Vagina (tissue), 2 donors: ENCODE measurements at regions not wholly inside any gene's neighbourhood (a gene's known extent, or its start where the extent isn't known, plus 50 kb on each side); places are given as distances from the start of the nearest gene placed in this dataset.

Experiments
- DNase-seq, 2 donors: peaks; one replicate each; pipeline ENCODE4 v3.0.0-alpha.2; 2017; ENCODE audit errors: extremely low spot score in 2 of 2
- H3K27ac ChIP-seq: fragments of 200-600 bp; sonication (generic); one replicate; pipeline ENCODE4 v1.5.1; 2019
- H3K27me3 ChIP-seq: fragments of 200-600 bp; sonication (generic); one replicate; pipeline ENCODE4 v1.5.1; 2019
- H3K36me3 ChIP-seq, 2 donors: fragments of 200-600 bp; sonication (generic); one replicate each; pipeline ENCODE4 v1.5.1; 2017 to 2019
- H3K4me1 ChIP-seq: fragments of 200-600 bp; sonication (generic); one replicate; pipeline ENCODE4 v1.5.1; 2019
- H3K4me3 ChIP-seq, 2 donors: fragments of 200-600 bp; sonication (generic); 1 replicate in 1 of 2; 2 replicates in 1 of 2; pipeline ENCODE4 v1.5.1; 2016 to 2019
- H3K9me3 ChIP-seq: fragments of 200-600 bp; sonication (generic); one replicate; pipeline ENCODE4 v1.5.1; 2019
- CTCF ChIP-seq, 3 experiments: fragments of 450-650 bp in 2 of 3; fragments of 200-600 bp in 1 of 3; sonication (generic) in 1 of 3; IDR thresholded peaks; one replicate each; pipeline ENCODE4 v1.5.1; 2017 to 2019; ENCODE audit warnings: antibody characterized with exemption in 3 of 3, mild to moderate bottlenecking in 2 of 3, moderate library complexity in 2 of 3
- POLR2A ChIP-seq, 2 donors: fragments of 450-650 bp; IDR thresholded peaks; one replicate each; pipeline ENCODE4 v1.6.1; 2017; ENCODE audit warnings: antibody characterized with exemption in 2 of 2, mild to moderate bottlenecking in 2 of 2, moderate library complexity in 2 of 2
- POLR2AphosphoS5 ChIP-seq, 2 donors: sonication (generic); formaldehyde crosslinking; IDR thresholded peaks; one replicate each; pipeline ENCODE4 v1.9.0; 2017; ENCODE audit warnings: antibody characterized with exemption in 2 of 2, mild to moderate bottlenecking in 2 of 2, low read depth in 1 of 2; ENCODE audit not compliant: insufficient read depth in 1 of 2
- intact Hi-C: fragments of 100-400 bp; cut with DNase I; formaldehyde crosslinking; loops from one replicate; pipeline ENCODE4 v1.15.1; 2023

DNA sequence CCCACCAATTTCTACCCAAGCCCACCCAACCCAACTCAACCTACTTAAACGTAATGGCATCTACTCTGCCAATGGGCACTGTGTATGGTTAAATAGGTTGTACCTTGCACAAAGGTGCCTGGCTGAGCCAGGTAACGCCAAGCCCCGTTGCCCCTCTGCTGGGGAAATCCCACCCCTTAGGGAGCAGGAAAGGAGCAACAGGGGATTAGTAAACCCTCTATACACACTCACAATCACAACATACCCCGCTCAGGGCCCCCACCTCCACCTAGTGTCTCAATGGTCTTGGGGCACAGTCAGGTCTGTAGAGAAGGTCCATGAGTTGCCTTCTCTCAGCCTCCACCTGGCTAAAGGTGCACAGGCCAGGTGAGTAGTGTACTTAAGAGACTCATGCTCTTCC, 74.3 kb upstream of the PCBD1 start:
- DNase-seq = no peak
- TF ChIP-seq POLR2AphosphoS5 (IDR thresholded peaks at IDR 0.05; ENCODE audit: insufficient read depth in 1 of 2, low read depth in 1 of 2) = no peak
- TF ChIP-seq CTCF (IDR thresholded peaks at IDR 0.05) = no peak
- no peak for TF ChIP-seq POLR2A (IDR thresholded peaks at IDR 0.05)
- Histone ChIP-seq H3K27ac (no peak overlapping the region), H3K4me3 (no peak overlapping the region), H3K36me3 (no peaks in the 10 kb centered on the region), H3K27me3 (no peaks in the 10 kb centered on the region), H3K9me3 (no peaks in the 10 kb centered on the region), H3K4me1 (no peaks in the 10 kb centered on the region)
- intact Hi-C loops = no loop called here

DNA sequence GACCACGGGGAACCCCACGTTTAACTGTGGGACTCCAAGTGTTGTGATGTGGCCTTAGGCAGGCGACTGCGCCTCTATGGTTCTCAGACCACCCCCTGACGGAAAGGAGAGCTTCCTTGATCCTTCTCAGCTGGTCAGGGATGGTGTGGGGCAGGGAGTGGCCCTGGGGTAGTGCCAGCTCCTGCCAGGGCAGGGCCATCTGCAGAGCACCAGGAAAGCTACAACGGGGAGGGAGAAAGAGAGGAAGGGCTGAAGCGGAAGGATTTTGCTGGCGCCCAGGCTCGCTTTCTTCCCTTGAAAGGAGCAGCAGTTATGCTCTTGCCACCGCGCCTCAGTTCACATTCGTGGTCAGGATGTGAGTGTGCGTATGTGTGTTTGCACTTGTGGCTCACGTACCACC, 74.9 kb upstream of the PCBD1 start:
- no peak for DNase-seq
- Histone ChIP-seq H3K36me3 (no peaks in the 10 kb centered on the region), H3K4me1 (no peaks in the 10 kb centered on the region), H3K4me3 (no peak overlapping the region), H3K27ac (no peak overlapping the region), H3K9me3 (no peaks in the 10 kb centered on the region), H3K27me3 (no peaks in the 10 kb centered on the region)
- intact Hi-C loops = no loop called here
- TF ChIP-seq POLR2A (IDR thresholded peaks at IDR 0.05) = no peak
- no peak for TF ChIP-seq POLR2AphosphoS5 (IDR thresholded peaks at IDR 0.05; ENCODE audit: insufficient read depth in 1 of 2, low read depth in 1 of 2)
- no peak for TF ChIP-seq CTCF (IDR thresholded peaks at IDR 0.05)

DNA sequence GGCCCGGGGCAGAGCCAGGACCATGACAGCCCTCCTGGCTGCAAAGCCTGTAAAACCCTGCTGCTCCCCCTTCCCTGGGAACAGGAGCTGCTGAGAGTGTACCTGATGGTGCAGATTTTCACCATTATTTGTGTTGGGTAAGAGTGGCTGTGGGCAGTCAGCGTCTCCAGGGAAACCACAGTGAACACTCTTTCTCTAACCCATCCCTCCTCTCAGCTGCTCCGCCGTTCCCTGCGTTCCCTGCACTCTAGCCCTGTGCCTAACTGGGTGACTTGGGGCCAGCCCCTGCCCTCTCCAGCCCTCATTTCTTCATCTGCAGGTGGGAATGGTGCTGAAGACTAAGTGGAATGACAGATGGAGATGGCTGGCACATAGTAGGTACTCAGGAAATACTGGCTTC, 75.9 kb upstream of the PCBD1 start:
- no peak overlapping the region for H3K4me3 ChIP-seq
- TF ChIP-seq CTCF (IDR thresholded peaks at IDR 0.05) (no peak), POLR2AphosphoS5 (IDR thresholded peaks at IDR 0.05; ENCODE audit: insufficient read depth in 1 of 2, low read depth in 1 of 2) (no peak), POLR2A (IDR thresholded peaks at IDR 0.05) (no peak)
- intact Hi-C loops = no loop called here
- H3K9me3 ChIP-seq = no peaks in the 10 kb centered on the region
- H3K27me3 ChIP-seq = no peaks in the 10 kb centered on the region
- no peaks in the 10 kb centered on the region for H3K4me1 ChIP-seq
- H3K27ac ChIP-seq = no peak overlapping the region
- no peaks in the 10 kb centered on the region for H3K36me3 ChIP-seq
- no peak for DNase-seq

DNA sequence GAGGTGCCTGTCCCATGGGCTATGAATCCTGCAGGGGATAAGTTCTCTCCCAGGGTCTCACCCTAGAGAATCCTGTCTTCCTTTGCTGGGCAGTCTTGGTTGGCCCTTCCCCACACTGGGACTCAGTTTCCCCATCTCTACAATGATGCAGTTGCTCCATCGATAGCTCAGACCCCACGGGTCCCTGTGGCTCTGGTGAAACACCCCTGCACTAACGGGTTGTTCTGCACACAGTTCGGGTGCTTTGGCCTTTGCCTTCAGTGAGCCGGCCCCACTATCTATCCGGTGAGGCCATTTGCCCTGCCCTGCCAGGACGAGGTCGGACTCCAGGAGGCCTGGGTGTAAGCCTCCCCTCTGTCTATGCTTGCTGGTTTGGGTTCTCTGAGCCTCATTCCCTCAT, 76.5 kb upstream of the PCBD1 start:
- intact Hi-C loops = no loop called here
- Histone ChIP-seq H3K27me3 (no peaks in the 10 kb centered on the region), H3K27ac (no peak overlapping the region), H3K36me3 (no peaks in the 10 kb centered on the region), H3K4me1 (no peaks in the 10 kb centered on the region), H3K4me3 (no peak overlapping the region), H3K9me3 (no peaks in the 10 kb centered on the region)
- TF ChIP-seq CTCF (IDR thresholded peaks at IDR 0.05) (no peak), POLR2A (IDR thresholded peaks at IDR 0.05) (no peak), POLR2AphosphoS5 (IDR thresholded peaks at IDR 0.05; ENCODE audit: insufficient read depth in 1 of 2, low read depth in 1 of 2) (no peak)
- no peak for DNase-seq

DNA sequence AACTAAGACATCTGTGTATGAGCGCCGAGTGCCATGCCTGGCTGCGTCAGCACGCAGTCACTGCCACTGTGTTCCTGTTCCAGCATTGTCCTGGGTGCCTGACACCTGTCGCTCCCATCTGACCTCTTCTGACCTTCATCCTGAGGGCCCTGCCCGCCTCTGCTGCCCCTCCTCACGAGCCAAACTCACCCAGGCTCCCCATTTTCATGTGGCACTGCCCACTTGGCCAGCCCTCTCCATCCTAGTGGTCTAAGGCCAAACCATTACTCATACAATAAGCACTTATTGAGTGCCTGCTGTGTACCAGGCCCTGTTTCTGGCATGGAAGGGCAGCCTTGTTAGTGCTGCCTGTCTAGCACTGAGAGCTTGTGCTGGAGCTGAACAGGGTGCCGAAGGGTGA, 77.2 kb upstream of the PCBD1 start:
- intact Hi-C loops = no loop called here
- Histone ChIP-seq H3K36me3 (no peaks in the 10 kb centered on the region), H3K9me3 (no peaks in the 10 kb centered on the region), H3K27me3 (no peaks in the 10 kb centered on the region), H3K27ac (no peak overlapping the region), H3K4me3 (no peak overlapping the region), H3K4me1 (no peaks in the 10 kb centered on the region)
- TF ChIP-seq POLR2AphosphoS5 (IDR thresholded peaks at IDR 0.05; ENCODE audit: insufficient read depth in 1 of 2, low read depth in 1 of 2) = no peak
- no peak for TF ChIP-seq CTCF (IDR thresholded peaks at IDR 0.05)
- TF ChIP-seq POLR2A (IDR thresholded peaks at IDR 0.05) = no peak
- no peak for DNase-seq
